ENCODE measurements at regions not wholly inside any gene's neighbourhood (a gene's known extent, or its start where the extent isn't known, plus 50 kb on each side); places are given as distances from the start of the nearest gene placed in this dataset.

GRCh38 chr3:78497767-78498166 lies 1270.0 kb downstream of the ROBO1 start:
- no peak for TF ChIP-seq CTCF (IDR thresholded peaks at IDR 0.05)
- TF ChIP-seq POLR2A (IDR thresholded peaks at IDR 0.05): no peak

Measured in testis (tissue), 2 donors.